Parathyroid adenoma (tissue), 2 donors: ENCODE measurements at regions not wholly inside any gene's neighbourhood (a gene's known extent, or its start where the extent isn't known, plus 50 kb on each side); places are given as distances from the start of the nearest gene placed in this dataset.

Source experiments
- H2AFZ ChIP-seq: fragments of 300-600 bp; sonication (generic); one replicate; pipeline ENCODE4 v1.7.0; 2017; ENCODE audit warnings: antibody characterized with exemption, mild to moderate bottlenecking
- H3K27ac ChIP-seq: fragments of 300-600 bp; sonication (generic); one replicate; pipeline ENCODE4 v1.7.0; 2017
- H3K27me3 ChIP-seq: fragments of 300-600 bp; sonication (generic); one replicate; pipeline ENCODE4 v1.7.0; 2017; ENCODE audit warnings: low read length; ENCODE audit not compliant: control insufficient read depth, insufficient read depth
- H3K36me3 ChIP-seq: fragments of 300-600 bp; sonication (generic); one replicate; pipeline ENCODE4 v1.7.0; 2017; ENCODE audit warnings: low read length; ENCODE audit not compliant: control insufficient read depth, insufficient read depth
- H3K4me1 ChIP-seq: fragments of 300-600 bp; sonication (generic); one replicate; pipeline ENCODE4 v1.7.0; 2017; ENCODE audit warnings: control low read depth
- H3K4me2 ChIP-seq: fragments of 300-600 bp; sonication (generic); one replicate; pipeline ENCODE4 v1.7.0; 2017; ENCODE audit warnings: low read length
- H3K4me3 ChIP-seq: fragments of 300-600 bp; sonication (generic); one replicate; pipeline ENCODE4 v1.7.0; 2017; ENCODE audit warnings: low read depth, low read length
- H3K79me2 ChIP-seq: fragments of 300-600 bp; sonication (generic); one replicate; pipeline ENCODE4 v1.7.0; 2017; ENCODE audit warnings: control low read depth
- H3K9ac ChIP-seq: fragments of 300-600 bp; sonication (generic); one replicate; pipeline ENCODE4 v1.7.0; 2017; ENCODE audit warnings: mild to moderate bottlenecking
- H3K9me3 ChIP-seq: fragments of 300-600 bp; sonication (generic); one replicate; pipeline ENCODE4 v1.7.0; 2017; ENCODE audit warnings: low read length; ENCODE audit not compliant: control insufficient read depth
- TF ChIP-seq, protein P1 (sequence below): fragments of 300-600 bp; sonication (generic); IDR thresholded peaks from one replicate; pipeline ENCODE4 v1.7.0; 2017; ENCODE audit warnings: antibody characterized with exemption, mild to moderate bottlenecking
- donor health status: primary hyperparathyroidism.

DNA sequence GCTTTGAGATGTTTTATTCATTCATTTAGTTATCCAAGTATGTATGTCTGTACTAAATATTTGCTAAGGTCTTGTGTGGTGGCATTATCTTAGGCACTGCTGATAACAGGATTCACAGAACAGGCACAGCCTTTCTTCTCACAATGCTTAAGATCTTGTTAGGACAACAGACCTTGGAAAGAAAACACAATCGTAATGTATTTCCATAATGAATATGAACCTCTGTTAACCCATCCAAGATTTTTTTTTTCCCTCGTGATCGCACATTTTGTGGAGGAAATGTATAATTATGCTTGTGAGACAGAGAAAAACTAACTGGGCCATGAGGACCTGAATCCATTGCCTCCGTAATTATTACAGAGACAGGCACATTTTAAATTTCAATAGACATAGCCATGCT lies 121.9 kb downstream of the NPIPB5 start:
- no peaks in the 10 kb centered on the region for H3K79me2 ChIP-seq
- TF ChIP-seq, protein P1, sequence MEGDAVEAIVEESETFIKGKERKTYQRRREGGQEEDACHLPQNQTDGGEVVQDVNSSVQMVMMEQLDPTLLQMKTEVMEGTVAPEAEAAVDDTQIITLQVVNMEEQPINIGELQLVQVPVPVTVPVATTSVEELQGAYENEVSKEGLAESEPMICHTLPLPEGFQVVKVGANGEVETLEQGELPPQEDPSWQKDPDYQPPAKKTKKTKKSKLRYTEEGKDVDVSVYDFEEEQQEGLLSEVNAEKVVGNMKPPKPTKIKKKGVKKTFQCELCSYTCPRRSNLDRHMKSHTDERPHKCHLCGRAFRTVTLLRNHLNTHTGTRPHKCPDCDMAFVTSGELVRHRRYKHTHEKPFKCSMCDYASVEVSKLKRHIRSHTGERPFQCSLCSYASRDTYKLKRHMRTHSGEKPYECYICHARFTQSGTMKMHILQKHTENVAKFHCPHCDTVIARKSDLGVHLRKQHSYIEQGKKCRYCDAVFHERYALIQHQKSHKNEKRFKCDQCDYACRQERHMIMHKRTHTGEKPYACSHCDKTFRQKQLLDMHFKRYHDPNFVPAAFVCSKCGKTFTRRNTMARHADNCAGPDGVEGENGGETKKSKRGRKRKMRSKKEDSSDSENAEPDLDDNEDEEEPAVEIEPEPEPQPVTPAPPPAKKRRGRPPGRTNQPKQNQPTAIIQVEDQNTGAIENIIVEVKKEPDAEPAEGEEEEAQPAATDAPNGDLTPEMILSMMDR: no peak
- no peak overlapping the region for H3K27ac ChIP-seq
- H3K9ac ChIP-seq: no peak overlapping the region
- no peaks in the 10 kb centered on the region for H3K4me1 ChIP-seq
- H3K4me3 ChIP-seq: no peak overlapping the region
- no peaks in the 10 kb centered on the region for H3K27me3 ChIP-seq
- H2AFZ ChIP-seq: no peak overlapping the region
- no peaks in the 10 kb centered on the region for H3K36me3 ChIP-seq
- no peaks in the 10 kb centered on the region for H3K9me3 ChIP-seq
- no peak overlapping the region for H3K4me2 ChIP-seq

DNA sequence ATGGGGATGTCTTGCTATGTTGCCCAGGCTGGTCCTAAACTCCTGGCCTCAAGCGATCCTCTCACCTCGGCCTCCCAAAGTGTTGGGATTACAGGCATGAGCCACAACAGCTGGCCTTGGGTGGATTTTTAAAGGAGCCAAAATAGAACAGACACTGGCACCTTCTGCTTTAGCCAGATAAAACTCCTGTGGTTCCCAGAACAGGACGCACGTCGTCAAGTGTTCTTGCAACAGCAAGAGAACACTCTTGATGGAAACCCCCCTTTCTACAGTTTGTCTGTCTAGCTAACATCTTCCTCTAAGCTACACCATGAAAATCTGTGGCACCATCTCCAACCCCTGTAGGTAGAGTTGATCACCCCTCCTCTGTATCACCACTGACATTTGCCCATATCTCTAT lies 122.6 kb downstream of the NPIPB5 start:
- H3K4me3 ChIP-seq: no peak overlapping the region
- H2AFZ ChIP-seq: no peak overlapping the region
- H3K79me2 ChIP-seq: no peaks in the 10 kb centered on the region
- no peak overlapping the region for H3K27ac ChIP-seq
- H3K36me3 ChIP-seq: no peaks in the 10 kb centered on the region
- H3K9me3 ChIP-seq: no peaks in the 10 kb centered on the region
- H3K27me3 ChIP-seq: no peaks in the 10 kb centered on the region
- H3K9ac ChIP-seq: no peak overlapping the region
- no peak overlapping the region for H3K4me2 ChIP-seq
- TF ChIP-seq, protein P1: no peak
- H3K4me1 ChIP-seq: no peaks in the 10 kb centered on the region

- Histone ChIP-seq H3K9me3 (no peaks in the 10 kb centered on the region), H3K4me3 (no peak overlapping the region), H3K4me2 (no peak overlapping the region), H3K36me3 (no peaks in the 10 kb centered on the region), H3K27me3 (no peaks in the 10 kb centered on the region), H3K79me2 (no peaks in the 10 kb centered on the region), H2AFZ (no peak overlapping the region), H3K4me1 (no peaks in the 10 kb centered on the region), H3K27ac (no peak overlapping the region), H3K9ac (no peak overlapping the region)
- TF ChIP-seq, protein P1: no peak
These were observed 123.1 kb downstream of the NPIPB5 start for GRCh38 chr16:22633799-22634198.

- Histone ChIP-seq H3K9me3 (no peaks in the 10 kb centered on the region), H3K27ac (no peak overlapping the region), H3K9ac (no peak overlapping the region), H3K79me2 (no peaks in the 10 kb centered on the region), H3K27me3 (no peaks in the 10 kb centered on the region), H2AFZ (no peak overlapping the region), H3K4me2 (no peak overlapping the region), H3K36me3 (no peaks in the 10 kb centered on the region), H3K4me3 (no peak overlapping the region), H3K4me1 (no peaks in the 10 kb centered on the region)
- TF ChIP-seq, protein P1: no peak
These were observed 124.3 kb downstream of the NPIPB5 start for GRCh38 chr16:22634954-22635353.

DNA sequence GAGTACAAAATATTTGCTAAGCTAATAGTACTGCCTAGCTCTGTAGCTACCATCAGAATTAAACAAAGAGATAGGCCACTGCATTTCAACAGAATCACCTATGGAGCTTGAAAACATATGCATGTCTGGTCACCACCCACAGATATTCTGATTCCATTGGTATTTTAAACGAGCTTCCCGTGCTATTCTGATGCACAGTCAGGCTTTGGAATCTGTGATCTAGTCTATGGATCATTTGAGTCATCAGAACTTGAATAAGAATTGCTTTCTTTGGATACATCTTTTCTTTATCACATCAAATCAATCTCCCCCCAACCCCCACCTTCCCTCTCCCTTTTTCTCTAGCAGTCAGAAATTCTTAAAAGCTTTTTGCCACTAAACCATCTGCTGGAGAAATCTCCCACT lies 124.7 kb downstream of the NPIPB5 start:
- no peaks in the 10 kb centered on the region for H3K36me3 ChIP-seq
- no peak overlapping the region for H3K4me3 ChIP-seq
- no peaks in the 10 kb centered on the region for H3K79me2 ChIP-seq
- no peaks in the 10 kb centered on the region for H3K4me1 ChIP-seq
- H3K27me3 ChIP-seq: no peaks in the 10 kb centered on the region
- H3K9me3 ChIP-seq: no peaks in the 10 kb centered on the region
- TF ChIP-seq, protein P1: no peak
- H3K27ac ChIP-seq: no peak overlapping the region
- H3K9ac ChIP-seq: no peak overlapping the region
- no peak overlapping the region for H3K4me2 ChIP-seq
- H2AFZ ChIP-seq: no peak overlapping the region
